ENCODE measurements at regions not wholly inside any gene's neighbourhood (a gene's known extent, or its start where the extent isn't known, plus 50 kb on each side); places are given as distances from the start of the nearest gene placed in this dataset.

DNA sequence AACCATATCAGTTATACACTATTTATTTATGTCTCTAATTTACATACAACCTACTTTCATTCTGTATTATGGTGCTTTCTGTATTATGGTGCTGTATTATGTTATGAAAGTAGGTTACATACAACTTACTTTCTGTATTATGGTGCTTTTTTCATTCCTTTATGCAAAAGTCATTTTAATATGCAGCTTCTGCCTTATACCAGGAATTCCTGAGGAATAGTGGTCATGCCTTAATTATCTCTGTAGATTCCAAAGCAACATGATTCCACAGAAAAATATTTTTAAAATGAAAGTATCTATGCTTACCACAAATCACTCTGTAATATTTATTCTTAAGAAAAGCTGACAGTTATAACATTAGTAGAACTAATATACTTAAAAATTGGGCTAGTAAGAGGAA is 922.0 kb upstream of the NRXN1 start:
- intact Hi-C loops (cut with DNase I; ENCODE audit: low total_unique reads) (no loop called here), in situ Hi-C loops (cut with MboI; ENCODE audit: low pct_ligation_motif_present in 1 of 4, low pct_unique_long_range_greater_than_20kb in 1 of 4, low sequenced_read_pairs in 3 of 4) (no loop called here)
- Histone ChIP-seq H3K27ac (no peak overlapping the region), H3K36me3 (no peaks in the 10 kb centered on the region), H3K4me1 (no peaks in the 10 kb centered on the region), H3K4me3 (no peak overlapping the region), H3K27me3 (no peaks in the 10 kb centered on the region), H3K9me3 (peaks cover 0 to 3% of the 10 kb centered on the region in 2 donors)
- DNase-seq, result no peak
- TF ChIP-seq EP300 (IDR thresholded peaks at IDR 0.05; ENCODE audit: low read depth), result no peak
- TF ChIP-seq POLR2A (IDR thresholded peaks at IDR 0.05), result no peak
- TF ChIP-seq POLR2AphosphoS5 (IDR thresholded peaks at IDR 0.05), result no peak
- TF ChIP-seq, protein P1, sequence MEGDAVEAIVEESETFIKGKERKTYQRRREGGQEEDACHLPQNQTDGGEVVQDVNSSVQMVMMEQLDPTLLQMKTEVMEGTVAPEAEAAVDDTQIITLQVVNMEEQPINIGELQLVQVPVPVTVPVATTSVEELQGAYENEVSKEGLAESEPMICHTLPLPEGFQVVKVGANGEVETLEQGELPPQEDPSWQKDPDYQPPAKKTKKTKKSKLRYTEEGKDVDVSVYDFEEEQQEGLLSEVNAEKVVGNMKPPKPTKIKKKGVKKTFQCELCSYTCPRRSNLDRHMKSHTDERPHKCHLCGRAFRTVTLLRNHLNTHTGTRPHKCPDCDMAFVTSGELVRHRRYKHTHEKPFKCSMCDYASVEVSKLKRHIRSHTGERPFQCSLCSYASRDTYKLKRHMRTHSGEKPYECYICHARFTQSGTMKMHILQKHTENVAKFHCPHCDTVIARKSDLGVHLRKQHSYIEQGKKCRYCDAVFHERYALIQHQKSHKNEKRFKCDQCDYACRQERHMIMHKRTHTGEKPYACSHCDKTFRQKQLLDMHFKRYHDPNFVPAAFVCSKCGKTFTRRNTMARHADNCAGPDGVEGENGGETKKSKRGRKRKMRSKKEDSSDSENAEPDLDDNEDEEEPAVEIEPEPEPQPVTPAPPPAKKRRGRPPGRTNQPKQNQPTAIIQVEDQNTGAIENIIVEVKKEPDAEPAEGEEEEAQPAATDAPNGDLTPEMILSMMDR (IDR thresholded peaks at IDR 0.05), result no peak

DNA sequence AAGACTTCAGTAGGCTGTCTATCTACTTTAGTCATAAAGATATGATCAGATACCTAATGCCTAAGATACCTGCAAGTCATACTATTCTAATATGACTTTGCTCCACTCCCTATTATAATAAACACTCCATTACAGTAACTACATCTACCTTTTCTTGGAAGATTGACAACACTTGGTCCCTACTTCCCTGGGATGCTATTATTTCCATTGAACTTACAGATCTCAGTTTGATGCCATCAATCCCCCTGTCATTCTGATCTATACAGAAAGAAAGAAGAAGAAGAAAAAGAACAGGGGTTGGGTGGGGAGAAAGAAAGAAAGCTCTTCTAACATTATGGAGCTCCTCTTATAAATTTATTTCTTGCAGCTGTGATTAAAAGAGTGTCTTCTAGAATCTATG is 889.1 kb upstream of the NRXN1 start:
- DNase-seq, result no peak
- no peak for TF ChIP-seq POLR2AphosphoS5 (IDR thresholded peaks at IDR 0.05)
- no peak for TF ChIP-seq EP300 (IDR thresholded peaks at IDR 0.05; ENCODE audit: low read depth)
- TF ChIP-seq, protein P1 (IDR thresholded peaks at IDR 0.05), result no peak
- TF ChIP-seq POLR2A (IDR thresholded peaks at IDR 0.05), result no peak
- no peaks in the 10 kb centered on the region for H3K27me3 ChIP-seq
- H3K4me1 ChIP-seq, result no peaks in the 10 kb centered on the region
- H3K27ac ChIP-seq, result no peak overlapping the region
- in situ Hi-C loops (cut with MboI; ENCODE audit: low pct_ligation_motif_present in 1 of 4, low pct_unique_long_range_greater_than_20kb in 1 of 4, low sequenced_read_pairs in 3 of 4), result no loop called here
- H3K9me3 ChIP-seq, result no peaks in the 10 kb centered on the region
- intact Hi-C loops (cut with DNase I; ENCODE audit: low total_unique reads), result no loop called here
- H3K4me3 ChIP-seq, result no peak overlapping the region
- H3K36me3 ChIP-seq, result no peaks in the 10 kb centered on the region

GRCh38 chr2:51920509-51920908 is 888.6 kb upstream of the NRXN1 start:
- H3K36me3 ChIP-seq, result no peaks in the 10 kb centered on the region
- 69 to 86% methylated on average over 6 of the region's 6 CpGs for WGBS, 2 donors (ENCODE audit: low coverage in 1 of 2)
- no peak for TF ChIP-seq EP300 (IDR thresholded peaks at IDR 0.05; ENCODE audit: low read depth)
- TF ChIP-seq, protein P1 (IDR thresholded peaks at IDR 0.05), result no peak
- TF ChIP-seq POLR2A (IDR thresholded peaks at IDR 0.05), result no peak
- no peak for TF ChIP-seq POLR2AphosphoS5 (IDR thresholded peaks at IDR 0.05)
- no peaks in the 10 kb centered on the region for H3K4me1 ChIP-seq
- in situ Hi-C loops (cut with MboI; ENCODE audit: low pct_ligation_motif_present in 1 of 4, low pct_unique_long_range_greater_than_20kb in 1 of 4, low sequenced_read_pairs in 3 of 4) (no loop called here), intact Hi-C loops (cut with DNase I; ENCODE audit: low total_unique reads) (no loop called here)
- no peaks in the 10 kb centered on the region for H3K9me3 ChIP-seq
- no peak overlapping the region for H3K4me3 ChIP-seq
- no peaks in the 10 kb centered on the region for H3K27me3 ChIP-seq
- no peak overlapping the region for H3K27ac ChIP-seq
- DNase-seq, result no peak

- no peak for TF ChIP-seq POLR2AphosphoS5 (IDR thresholded peaks at IDR 0.05)
- no peak for TF ChIP-seq POLR2A (IDR thresholded peaks at IDR 0.05)
- TF ChIP-seq, protein P1 (IDR thresholded peaks at IDR 0.05), result no peak
- no peak for TF ChIP-seq EP300 (IDR thresholded peaks at IDR 0.05; ENCODE audit: low read depth)
- Histone ChIP-seq H3K4me3 (no peak overlapping the region), H3K27ac (no peak overlapping the region), H3K4me1 (no peaks in the 10 kb centered on the region), H3K9me3 (no peaks in the 10 kb centered on the region), H3K36me3 (no peaks in the 10 kb centered on the region), H3K27me3 (no peaks in the 10 kb centered on the region)
- intact Hi-C loops (cut with DNase I; ENCODE audit: low total_unique reads) (no loop called here), in situ Hi-C loops (cut with MboI; ENCODE audit: low pct_ligation_motif_present in 1 of 4, low pct_unique_long_range_greater_than_20kb in 1 of 4, low sequenced_read_pairs in 3 of 4) (no loop called here)
- DNase-seq, result no peak
- 82 to 96% methylated on average over 1 of the region's 1 CpG for WGBS, 2 donors (ENCODE audit: low coverage in 1 of 2)
Observed at GRCh38 chr2:51919395-51919794, 887.5 kb upstream of the NRXN1 start.

All from transverse colon (tissue), 4 donors.